PC-9 (cell line): ENCODE measurements at regions not wholly inside any gene's neighbourhood (a gene's known extent, or its start where the extent isn't known, plus 50 kb on each side); places are given as distances from the start of the nearest gene placed in this dataset.

ENCODE experiments used
- CTCF ChIP-seq: fragments of 200-600 bp; sonication (generic); conservative IDR thresholded peaks from 2 replicates; pipeline ENCODE4 v1.6.1; 2017; ENCODE audit warnings: mixed run types, antibody characterized with exemption, mild to moderate bottlenecking, moderate library complexity
- EZH2 ChIP-seq: fragments of 200-600 bp; sonication (generic); IDR thresholded peaks from 2 replicates; pipeline ENCODE4 v1.8.0; 2017; ENCODE audit warnings: antibody characterized with exemption, low read depth

- TF ChIP-seq CTCF (no peak), EZH2 (no peak)
Observed at GRCh38 chr10:129380279-129380678, 86.8 kb upstream of the MGMT start.
